ENCODE measurements at regions not wholly inside any gene's neighbourhood (a gene's known extent, or its start where the extent isn't known, plus 50 kb on each side); places are given as distances from the start of the nearest gene placed in this dataset.

DNA sequence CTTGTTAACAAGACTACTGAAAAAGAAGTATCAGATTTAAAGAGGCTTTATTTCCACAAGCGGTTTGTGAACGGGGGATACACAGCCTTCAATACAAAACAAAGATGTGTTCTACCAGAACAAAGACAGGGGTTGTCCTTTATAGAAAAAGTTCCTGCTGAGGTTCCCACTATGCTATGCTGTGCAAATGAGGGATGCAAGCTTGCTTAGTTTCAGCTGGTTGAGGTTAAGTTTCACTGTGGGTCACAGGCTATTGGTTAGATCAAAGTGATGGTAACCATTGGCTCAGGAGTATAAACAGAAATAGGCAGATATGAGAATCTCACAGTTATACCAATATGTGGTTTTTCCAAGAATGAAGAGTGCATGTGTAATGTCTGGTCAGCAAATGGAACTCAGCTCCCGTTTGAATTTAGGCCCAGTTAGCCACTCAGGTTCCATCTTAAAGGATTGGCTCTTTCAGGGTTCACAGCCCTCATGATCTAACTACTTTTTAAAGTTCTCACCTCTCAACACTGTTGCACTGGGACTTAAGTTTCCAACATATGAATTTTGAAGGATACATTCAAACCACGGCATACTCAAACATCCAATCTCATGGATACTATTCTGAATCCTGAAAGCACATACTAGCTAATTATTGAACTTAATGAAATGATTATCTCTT, 215.4 kb upstream of the DCN start:
- H2AFZ ChIP-seq (ENCODE audit: low read depth): no peak overlapping the region
- TF ChIP-seq CTCF (conservative IDR thresholded peaks at IDR 0.05; ENCODE audit: low read depth, low read length): no peak
- H3K27me3 ChIP-seq (ENCODE audit: insufficient read depth, low read depth): no peaks in the 10 kb centered on the region
- H3K9ac ChIP-seq: no peak overlapping the region
- no peak overlapping the region for H3K27ac ChIP-seq
- no peaks in the 10 kb centered on the region for H3K36me3 ChIP-seq (ENCODE audit: insufficient read depth)
- H3K4me2 ChIP-seq: no peak overlapping the region
- H4K20me1 ChIP-seq (ENCODE audit: insufficient read depth): no peaks in the 10 kb centered on the region
- H3K79me2 ChIP-seq (ENCODE audit: insufficient read depth, low read depth): no peaks in the 10 kb centered on the region
- no peaks in the 10 kb centered on the region for H3K4me1 ChIP-seq (ENCODE audit: low read depth, poor library complexity, severe bottlenecking)
- H3K4me3 ChIP-seq (IDR thresholded peaks at IDR 0.05; ENCODE audit: insufficient read depth, low read depth, low read length): no peak overlapping the region

DNA sequence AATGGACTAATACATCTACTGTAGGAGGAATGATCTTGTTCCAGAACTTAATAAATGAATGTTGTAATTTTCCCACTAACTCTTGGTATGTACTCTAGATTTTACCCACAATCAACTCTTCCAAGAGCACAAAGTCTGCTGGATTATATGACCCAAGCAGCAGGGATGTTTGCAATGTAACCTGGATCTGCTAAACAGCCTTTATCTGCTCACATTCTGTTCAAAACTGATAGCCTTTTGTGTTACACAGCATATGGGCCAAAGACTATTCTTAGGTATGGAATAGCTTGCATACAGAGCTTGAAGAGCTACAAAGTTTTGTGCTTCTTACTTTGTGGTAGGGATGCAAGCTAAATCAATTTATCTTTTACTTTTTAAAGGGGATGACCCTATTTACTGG, 213.7 kb upstream of the DCN start:
- Histone ChIP-seq H3K27ac (no peak overlapping the region), H4K20me1 (ENCODE audit: insufficient read depth) (no peaks in the 10 kb centered on the region), H3K9ac (no peak overlapping the region), H3K4me2 (no peak overlapping the region), H3K36me3 (ENCODE audit: insufficient read depth) (no peaks in the 10 kb centered on the region), H3K4me3 (IDR thresholded peaks at IDR 0.05; ENCODE audit: insufficient read depth, low read depth, low read length) (no peak overlapping the region), H3K27me3 (ENCODE audit: insufficient read depth, low read depth) (no peaks in the 10 kb centered on the region), H3K79me2 (ENCODE audit: insufficient read depth, low read depth) (no peaks in the 10 kb centered on the region), H2AFZ (ENCODE audit: low read depth) (no peak overlapping the region), H3K4me1 (ENCODE audit: low read depth, poor library complexity, severe bottlenecking) (no peaks in the 10 kb centered on the region)
- TF ChIP-seq CTCF (conservative IDR thresholded peaks at IDR 0.05; ENCODE audit: low read depth, low read length): no peak

GRCh38 chr12:91395628-91396135, 213.1 kb upstream of the DCN start:
- Histone ChIP-seq H3K36me3 (ENCODE audit: insufficient read depth) (no peaks in the 10 kb centered on the region), H3K79me2 (ENCODE audit: insufficient read depth, low read depth) (no peaks in the 10 kb centered on the region), H3K4me3 (IDR thresholded peaks at IDR 0.05; ENCODE audit: insufficient read depth, low read depth, low read length) (no peak overlapping the region), H3K4me2 (no peak overlapping the region), H3K9ac (no peak overlapping the region), H3K4me1 (ENCODE audit: low read depth, poor library complexity, severe bottlenecking) (no peaks in the 10 kb centered on the region), H3K27me3 (ENCODE audit: insufficient read depth, low read depth) (no peaks in the 10 kb centered on the region), H4K20me1 (ENCODE audit: insufficient read depth) (no peaks in the 10 kb centered on the region), H2AFZ (ENCODE audit: low read depth) (no peak overlapping the region), H3K27ac (no peak overlapping the region)
- TF ChIP-seq CTCF (conservative IDR thresholded peaks at IDR 0.05; ENCODE audit: low read depth, low read length): no peak

DNA sequence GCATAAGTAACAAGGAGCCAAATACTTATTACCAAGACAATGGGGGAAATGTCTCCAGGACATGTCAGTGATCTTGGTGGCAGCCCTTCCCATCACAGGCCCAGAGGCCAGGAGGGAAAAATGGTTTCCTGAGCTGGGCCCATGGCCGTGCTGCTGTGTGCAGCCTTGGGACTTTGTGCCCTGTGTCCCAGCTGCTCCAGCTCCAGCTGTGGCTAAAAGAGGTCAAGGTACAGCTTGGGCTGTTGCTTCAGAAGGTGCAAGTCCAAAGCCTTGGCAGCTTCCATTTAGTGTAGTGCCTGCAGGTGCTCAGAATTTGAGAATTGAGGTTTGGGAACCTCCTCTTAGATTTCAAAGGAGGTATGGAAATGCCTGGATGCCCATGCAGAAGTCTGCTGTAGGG, 212.3 kb upstream of the DCN start:
- Histone ChIP-seq H4K20me1 (ENCODE audit: insufficient read depth) (no peaks in the 10 kb centered on the region), H3K27ac (no peak overlapping the region), H3K79me2 (ENCODE audit: insufficient read depth, low read depth) (no peaks in the 10 kb centered on the region), H2AFZ (ENCODE audit: low read depth) (no peak overlapping the region), H3K9ac (no peak overlapping the region), H3K4me3 (IDR thresholded peaks at IDR 0.05; ENCODE audit: insufficient read depth, low read depth, low read length) (no peak overlapping the region), H3K4me1 (ENCODE audit: low read depth, poor library complexity, severe bottlenecking) (no peaks in the 10 kb centered on the region), H3K27me3 (ENCODE audit: insufficient read depth, low read depth) (no peaks in the 10 kb centered on the region), H3K36me3 (ENCODE audit: insufficient read depth) (no peaks in the 10 kb centered on the region), H3K4me2 (no peak overlapping the region)
- TF ChIP-seq CTCF (conservative IDR thresholded peaks at IDR 0.05; ENCODE audit: low read depth, low read length): no peak

Measured in KMS-11 (cell line).